NCI-H146 (cell line): ENCODE measurements at regions not wholly inside any gene's neighbourhood (a gene's known extent, or its start where the extent isn't known, plus 50 kb on each side); places are given as distances from the start of the nearest gene placed in this dataset.

Experiments
- DNase-seq: peaks from one replicate; lab custom pipeline; 2025; lab: John Stamatoyannopoulos, UW

DNA sequence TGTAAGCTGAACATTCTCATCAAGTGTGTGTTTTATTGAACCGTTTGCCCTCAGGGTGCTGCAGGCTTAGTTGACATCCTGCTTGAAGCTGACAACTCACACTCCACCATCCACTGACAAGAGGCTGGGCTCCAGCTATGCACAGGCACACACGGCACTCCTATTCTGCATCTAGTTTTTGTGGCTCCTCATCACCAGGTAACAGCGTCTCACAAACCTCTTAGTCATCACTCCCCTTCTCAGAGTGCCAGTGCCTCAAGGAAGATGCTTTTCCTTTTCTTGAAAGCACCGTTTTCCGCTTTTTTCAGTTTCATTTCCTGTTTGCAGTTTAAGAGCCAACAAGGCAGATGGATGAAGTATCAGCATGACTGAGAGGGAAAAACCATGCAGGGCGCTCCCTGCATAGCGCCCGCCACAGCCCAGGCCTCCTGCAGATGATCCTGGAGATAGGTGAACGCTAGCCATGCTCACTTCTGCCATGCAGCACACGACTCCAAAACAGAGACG, 491.2 kb downstream of the COG6 start:
- DNase-seq, result no peak

GRCh38 chr13:40148101-40148500, 492.6 kb downstream of the COG6 start:
- DNase-seq, result no peak

GRCh38 chr13:40148742-40149141, 493.3 kb downstream of the COG6 start:
- no peak for DNase-seq

- no peak for DNase-seq
These were observed 494.3 kb downstream of the COG6 start for GRCh38 chr13:40149611-40150274.

DNA sequence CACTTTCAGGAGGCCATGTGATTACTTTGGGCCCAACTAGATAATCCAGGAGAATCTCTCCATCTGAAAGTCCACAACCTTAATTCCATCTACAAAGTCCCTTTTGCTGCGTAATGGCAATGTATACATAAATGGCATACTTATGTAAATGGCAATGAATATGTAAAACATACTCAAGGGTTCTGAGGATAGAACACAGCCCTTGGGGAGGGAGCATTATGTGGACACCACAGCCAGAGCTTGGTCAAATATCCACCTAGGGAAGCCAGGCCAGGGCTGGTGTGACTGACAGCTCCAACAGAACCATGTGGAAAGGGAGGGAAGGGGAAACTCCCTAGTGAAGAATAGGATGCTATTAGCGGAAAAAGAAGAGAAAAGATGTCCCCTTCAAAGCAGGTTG, 496.2 kb downstream of the COG6 start:
- DNase-seq, result no peak

- no peak for DNase-seq
These were observed 496.7 kb downstream of the COG6 start for GRCh38 chr13:40152145-40152544.

- no peak for DNase-seq
These were observed 497.5 kb downstream of the COG6 start for GRCh38 chr13:40152922-40153321.

GRCh38 chr13:40153516-40153915, 498.1 kb downstream of the COG6 start:
- DNase-seq, result no peak

GRCh38 chr13:40155201-40155600, 499.7 kb downstream of the COG6 start:
- peak; percentile 35 for DNase-seq

DNA sequence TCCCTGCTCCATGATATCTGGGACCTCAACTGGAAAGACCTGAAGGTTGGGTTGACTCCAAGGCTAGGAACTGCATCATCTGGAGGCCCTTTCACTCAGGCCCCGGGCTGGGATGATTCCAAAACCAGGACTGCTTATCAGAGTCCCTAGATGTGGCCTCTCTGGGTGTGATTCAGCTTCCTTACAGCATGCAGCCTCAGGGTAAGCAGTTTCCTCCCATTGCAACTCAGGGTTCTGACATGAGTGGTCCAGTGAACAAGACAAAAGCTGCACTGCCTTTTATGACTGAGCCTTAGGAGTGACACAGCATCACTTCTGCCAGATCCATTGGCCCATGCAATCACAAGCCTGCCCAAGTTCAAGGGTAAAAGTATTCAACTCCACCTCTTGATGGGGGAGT, 502.8 kb downstream of the COG6 start:
- no peak for DNase-seq

- no peak for DNase-seq
These were observed 503.3 kb downstream of the COG6 start for GRCh38 chr13:40158757-40159156.

GRCh38 chr13:40159736-40160135, 504.3 kb downstream of the COG6 start:
- no peak for DNase-seq

DNA sequence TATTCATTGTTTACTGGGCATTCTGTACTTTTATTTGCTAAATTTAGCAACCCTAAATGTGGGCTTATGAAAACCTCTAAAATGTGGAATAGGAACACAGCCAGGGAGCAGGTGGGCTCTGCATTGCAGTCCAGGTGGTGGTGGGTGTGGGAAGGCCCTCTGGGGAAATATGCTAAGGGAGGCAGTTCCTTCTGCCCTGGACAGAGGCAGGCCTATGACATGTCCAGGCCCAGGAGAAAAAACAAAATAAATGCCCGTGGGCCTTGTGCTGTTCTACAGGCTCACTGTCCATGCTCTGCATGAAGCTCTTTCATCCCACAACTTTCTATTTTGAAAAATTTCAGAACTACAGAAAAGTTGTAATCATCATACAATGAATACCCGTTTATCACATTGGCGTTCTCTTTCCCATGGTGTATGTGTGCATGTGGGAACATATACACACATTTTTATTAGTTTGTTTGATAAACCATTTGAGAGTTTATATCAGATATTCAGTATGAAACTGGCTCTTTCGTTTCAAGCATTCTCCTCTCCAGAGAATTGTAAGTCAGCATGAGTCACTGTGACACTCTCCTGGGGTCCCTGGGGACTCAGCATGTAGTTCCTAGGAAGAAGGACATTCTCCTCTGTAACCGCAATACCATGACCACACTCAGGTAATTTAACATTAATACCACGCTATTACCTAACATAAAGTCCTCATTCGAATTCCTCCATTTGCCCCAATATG, 505.3 kb downstream of the COG6 start:
- no peak for DNase-seq

GRCh38 chr13:40161351-40161810, 505.1 kb downstream of the FOXO1 start:
- DNase-seq, result no peak

DNA sequence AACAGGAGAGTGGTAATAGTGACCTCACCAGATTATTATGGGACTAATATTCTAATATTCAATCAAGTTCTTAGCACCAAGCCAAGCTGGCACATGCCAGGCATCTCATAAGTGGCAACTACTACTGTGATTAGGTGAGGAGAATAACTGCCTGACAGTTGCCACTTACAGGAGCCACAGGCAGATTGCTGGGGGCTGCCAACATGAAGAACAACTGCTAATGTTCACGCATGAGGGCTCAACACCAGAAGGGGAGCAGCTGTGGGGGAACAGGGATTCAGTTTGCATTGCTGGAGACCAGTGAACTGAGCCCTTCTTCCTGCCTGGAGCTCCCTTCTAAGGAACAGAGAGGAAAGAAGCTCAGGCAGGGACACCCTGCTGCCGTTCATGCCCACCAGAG, 504.5 kb downstream of the FOXO1 start:
- no peak for DNase-seq

GRCh38 chr13:40163066-40164000, 503.1 kb downstream of the FOXO1 start:
- DNase-seq, result no peak

DNA sequence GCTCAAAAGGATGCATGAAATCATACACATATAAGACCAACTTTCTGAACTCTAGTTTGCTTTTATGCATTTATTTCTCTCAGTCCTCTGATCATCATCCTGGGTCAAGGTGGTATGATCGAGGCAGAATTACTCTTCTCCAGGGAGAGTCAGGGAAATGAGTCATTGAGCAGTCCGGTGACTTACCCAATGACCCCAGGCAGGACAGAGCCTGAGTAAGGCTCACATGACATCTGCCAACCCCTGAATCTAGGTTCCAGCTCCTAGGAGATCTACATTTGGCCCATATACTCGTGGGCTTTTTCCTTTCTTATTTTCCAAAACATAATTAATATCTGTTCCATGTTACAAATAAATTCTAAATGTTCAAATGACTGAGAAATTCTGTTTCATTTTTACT, 502.3 kb downstream of the FOXO1 start:
- DNase-seq, result no peak

- no peak for DNase-seq
These were observed 501.0 kb downstream of the FOXO1 start for GRCh38 chr13:40165316-40165932.

- DNase-seq, result no peak
These were observed 499.1 kb downstream of the FOXO1 start for GRCh38 chr13:40167327-40167726.

- DNase-seq, result no peak
These were observed 497.8 kb downstream of the FOXO1 start for GRCh38 chr13:40168425-40169166.

DNA sequence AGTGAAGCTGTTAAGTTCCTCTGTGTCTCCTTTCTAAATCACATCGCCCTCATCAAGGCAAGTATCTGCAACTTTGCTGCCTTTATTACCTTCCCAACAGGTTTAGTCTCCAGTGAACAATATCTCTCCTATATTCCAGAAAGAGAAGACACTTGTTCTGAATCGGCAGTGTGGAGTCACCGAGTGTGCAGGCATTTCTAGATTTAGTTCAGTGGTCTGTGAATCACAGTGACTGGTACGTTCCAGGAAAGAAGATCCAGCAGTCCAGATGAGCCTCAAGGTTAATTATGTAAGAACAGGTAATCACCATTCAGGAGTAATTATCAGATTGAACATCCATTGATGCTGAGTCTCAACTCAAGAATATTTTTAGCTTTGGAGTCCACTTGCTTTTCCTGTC, 497.0 kb downstream of the FOXO1 start:
- no peak for DNase-seq
